ENCODE measurements at regions not wholly inside any gene's neighbourhood (a gene's known extent, or its start where the extent isn't known, plus 50 kb on each side); places are given as distances from the start of the nearest gene placed in this dataset.

DNA sequence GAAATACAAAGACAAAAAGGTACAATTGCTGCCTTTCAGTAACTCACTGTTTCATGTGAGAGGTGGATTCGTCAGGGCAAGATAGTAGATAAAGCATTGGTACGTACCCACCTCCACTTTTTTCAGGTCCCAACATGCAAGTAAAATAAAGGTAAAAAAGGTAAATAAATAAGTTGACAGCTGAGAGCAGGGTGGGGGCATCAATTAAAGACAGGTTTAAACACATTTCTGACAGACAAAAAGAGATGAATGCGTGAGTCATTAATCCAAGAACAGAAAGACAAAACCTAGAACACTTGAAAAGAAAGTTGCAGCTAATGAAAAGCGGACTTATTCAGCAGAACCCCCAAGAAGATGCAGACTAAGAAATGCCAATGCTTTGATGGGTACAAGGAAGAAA, 979.6 kb upstream of the CDH2 start:
- H2AK5ac ChIP-seq (ENCODE audit: low read depth, low read length) = no peak overlapping the region
- H2BK20ac ChIP-seq (ENCODE audit: low read length) = no peak overlapping the region
- H3K56ac ChIP-seq (replicated peaks; ENCODE audit: insufficient read length, low read depth, low read length) = no peak overlapping the region
- no peaks in the 10 kb centered on the region for H3K36me3 ChIP-seq (ENCODE audit: control insufficient read depth in 2 of 4, insufficient read depth in 4 of 4, low read length in 3 of 4)
- no peaks in the 10 kb centered on the region for H3K79me1 ChIP-seq (ENCODE audit: low read depth, low read length)
- no peak overlapping the region for H3K14ac ChIP-seq (ENCODE audit: insufficient read length)
- H3K4me3 ChIP-seq (ENCODE audit: extremely low read depth in 1 of 4, insufficient read depth in 2 of 4, low read depth in 3 of 4, low read length in 4 of 4) = no peak overlapping the region
- no peak for DNase-seq (ENCODE audit: low read depth in 1 of 2, low spot score in 2 of 2)
- ChIA-PET POLR2A (ENCODE audit: partially characterized antibody) (no interaction called here), CTCF (ENCODE audit: partially characterized antibody) (no interaction called here)
- 90% methylated on average over 4 of the region's 4 CpGs; no CpG with 5 or more reads in 1 of the 2 experiments for WGBS, 2 experiments (ENCODE audit: extremely low coverage in 1 of 2, insufficient coverage in 1 of 2, insufficient read length in 1 of 2, insufficient replicate concordance in 2 of 2, low coverage in 1 of 2, low lambda C conversion rate in 2 of 2, missing lambda C conversion rate in 1 of 2)
- H3K4me2 ChIP-seq (ENCODE audit: insufficient read depth in 1 of 2, low read depth in 2 of 2, low read length in 2 of 2) = no peak overlapping the region
- no peaks in the 10 kb centered on the region for H3K9me3 ChIP-seq (ENCODE audit: insufficient read depth in 2 of 2, low read depth in 1 of 2, low read length in 1 of 2)
- no peak overlapping the region for H3K9ac ChIP-seq (replicated peaks in 1 of 4; ENCODE audit: extremely low read depth in 1 of 4, low read depth in 3 of 4, low read length in 3 of 4)
- no peak overlapping the region; the same call in 1 of the 2 replicates for H2BK15ac ChIP-seq (ENCODE audit: low read length)
- H2BK5ac ChIP-seq (ENCODE audit: low read depth, low read length) = no peak overlapping the region
- no peak overlapping the region for H2BK12ac ChIP-seq (ENCODE audit: low read depth, low read length)
- peaks cover 0 to 5% (median 0%) of the 10 kb centered on the region in 4 experiments; a peak in 1 of 7 replicates for H3K4me1 ChIP-seq (replicated peaks in 1 of 4; ENCODE audit: control insufficient read depth in 3 of 4, insufficient read depth in 4 of 4, low read length in 3 of 4)
- no peaks in the 10 kb centered on the region for H3K27me3 ChIP-seq (replicated peaks in 1 of 4; ENCODE audit: control insufficient read depth in 3 of 4, extremely low read depth in 1 of 4, insufficient read depth in 3 of 4, low read length in 3 of 4)
- no peak for FAIRE-seq
- no peak overlapping the region for H4K91ac ChIP-seq (replicated peaks; ENCODE audit: insufficient read length, low read length)
- H3K4ac ChIP-seq (replicated peaks; ENCODE audit: insufficient read length, low read depth, low read length) = no peak overlapping the region
- H4K5ac ChIP-seq (ENCODE audit: insufficient read length, low read depth, low read length) = no peak overlapping the region
- H2AFZ ChIP-seq (ENCODE audit: low read length) = peak overlapping the region; percentile 59; the same call in 1 of the 2 replicates
- TF ChIP-seq CREB1 (IDR thresholded peaks at IDR 0.05) (no peak), POLR2A (IDR thresholded peaks at IDR 0.05; ENCODE audit: control extremely low read depth in 1 of 2, low read depth in 2 of 2, low read length in 2 of 2) (no peak), SIRT6 (IDR thresholded peaks at IDR 0.05; ENCODE audit: low read length) (no peak)
- TF ChIP-seq, protein P1, sequence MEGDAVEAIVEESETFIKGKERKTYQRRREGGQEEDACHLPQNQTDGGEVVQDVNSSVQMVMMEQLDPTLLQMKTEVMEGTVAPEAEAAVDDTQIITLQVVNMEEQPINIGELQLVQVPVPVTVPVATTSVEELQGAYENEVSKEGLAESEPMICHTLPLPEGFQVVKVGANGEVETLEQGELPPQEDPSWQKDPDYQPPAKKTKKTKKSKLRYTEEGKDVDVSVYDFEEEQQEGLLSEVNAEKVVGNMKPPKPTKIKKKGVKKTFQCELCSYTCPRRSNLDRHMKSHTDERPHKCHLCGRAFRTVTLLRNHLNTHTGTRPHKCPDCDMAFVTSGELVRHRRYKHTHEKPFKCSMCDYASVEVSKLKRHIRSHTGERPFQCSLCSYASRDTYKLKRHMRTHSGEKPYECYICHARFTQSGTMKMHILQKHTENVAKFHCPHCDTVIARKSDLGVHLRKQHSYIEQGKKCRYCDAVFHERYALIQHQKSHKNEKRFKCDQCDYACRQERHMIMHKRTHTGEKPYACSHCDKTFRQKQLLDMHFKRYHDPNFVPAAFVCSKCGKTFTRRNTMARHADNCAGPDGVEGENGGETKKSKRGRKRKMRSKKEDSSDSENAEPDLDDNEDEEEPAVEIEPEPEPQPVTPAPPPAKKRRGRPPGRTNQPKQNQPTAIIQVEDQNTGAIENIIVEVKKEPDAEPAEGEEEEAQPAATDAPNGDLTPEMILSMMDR (IDR thresholded peaks at IDR 0.05; ENCODE audit: control extremely low read depth in 1 of 3, insufficient read depth in 1 of 3, low read depth in 1 of 3, low read length in 3 of 3) = no peak
- TF ChIP-seq, protein P2, sequence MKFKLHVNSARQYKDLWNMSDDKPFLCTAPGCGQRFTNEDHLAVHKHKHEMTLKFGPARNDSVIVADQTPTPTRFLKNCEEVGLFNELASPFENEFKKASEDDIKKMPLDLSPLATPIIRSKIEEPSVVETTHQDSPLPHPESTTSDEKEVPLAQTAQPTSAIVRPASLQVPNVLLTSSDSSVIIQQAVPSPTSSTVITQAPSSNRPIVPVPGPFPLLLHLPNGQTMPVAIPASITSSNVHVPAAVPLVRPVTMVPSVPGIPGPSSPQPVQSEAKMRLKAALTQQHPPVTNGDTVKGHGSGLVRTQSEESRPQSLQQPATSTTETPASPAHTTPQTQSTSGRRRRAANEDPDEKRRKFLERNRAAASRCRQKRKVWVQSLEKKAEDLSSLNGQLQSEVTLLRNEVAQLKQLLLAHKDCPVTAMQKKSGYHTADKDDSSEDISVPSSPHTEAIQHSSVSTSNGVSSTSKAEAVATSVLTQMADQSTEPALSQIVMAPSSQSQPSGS (IDR thresholded peaks at IDR 0.05; ENCODE audit: low read length) = no peak
- no peak overlapping the region for H3K27ac ChIP-seq (ENCODE audit: low read depth, low read length)
- H3K79me2 ChIP-seq (ENCODE audit: control insufficient read depth in 1 of 2, insufficient read depth in 2 of 2, low read length in 2 of 2) = no peaks in the 10 kb centered on the region
- no peak overlapping the region for H3K18ac ChIP-seq (ENCODE audit: extremely low read depth, low read length)
- H4K20me1 ChIP-seq (replicated peaks in 1 of 2; ENCODE audit: control insufficient read depth in 1 of 2, insufficient read depth in 2 of 2, low read length in 2 of 2) = no peaks in the 10 kb centered on the region
- H3K23me2 ChIP-seq (ENCODE audit: low read depth, low read length) = no peaks in the 10 kb centered on the region
- no peak overlapping the region for H3K23ac ChIP-seq (ENCODE audit: insufficient read length)
- no peak overlapping the region for H4K8ac ChIP-seq (ENCODE audit: extremely low read depth, insufficient read depth, low read length)
- no peak overlapping the region for H2BK120ac ChIP-seq (replicated peaks; ENCODE audit: low read depth, low read length)
